ENCODE measurements at regions not wholly inside any gene's neighbourhood (a gene's known extent, or its start where the extent isn't known, plus 50 kb on each side); places are given as distances from the start of the nearest gene placed in this dataset.

DNA sequence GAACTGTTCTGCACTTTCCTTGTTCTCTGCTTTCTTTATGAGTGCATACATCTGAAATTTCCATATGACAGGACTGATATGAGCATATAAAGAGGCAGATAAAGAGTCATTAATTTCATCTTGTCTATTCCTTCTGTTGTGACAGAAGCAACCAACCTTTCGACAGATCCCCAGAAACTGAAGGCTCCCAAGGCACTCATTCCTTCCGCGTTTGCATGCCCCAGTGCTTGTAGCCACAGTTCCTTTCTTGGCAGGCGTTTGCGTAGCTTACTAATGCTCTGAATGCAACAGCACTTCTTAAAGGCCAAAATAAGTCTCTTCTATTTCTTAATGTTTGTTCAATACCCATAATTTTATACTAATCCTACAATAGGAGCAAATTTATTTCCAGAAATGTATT is 94.0 kb upstream of the TBL1X start:
- Histone ChIP-seq H4K20me1 (ENCODE audit: insufficient read depth, low read length) (no peaks in the 10 kb centered on the region), H3K27me3 (ENCODE audit: insufficient read depth, low read length) (no peaks in the 10 kb centered on the region), H3K4me1 (ENCODE audit: insufficient read depth, low read length, severe bottlenecking) (peaks cover 9% of the 10 kb centered on the region), H3K9me3 (ENCODE audit: low read length) (no peaks in the 10 kb centered on the region), H3K9ac (ENCODE audit: low read length) (no peak overlapping the region), H3K9me2 (ENCODE audit: low read depth, low read length) (no peaks in the 10 kb centered on the region), H3F3A (ENCODE audit: insufficient read depth, low read length) (no peaks in the 10 kb centered on the region), H3K36me3 (ENCODE audit: insufficient read depth, low read length) (no peaks in the 10 kb centered on the region), H3K4me3 (ENCODE audit: low read depth, low read length, poor library complexity, severe bottlenecking) (no peak overlapping the region), H3K4me2 (ENCODE audit: low read length) (no peak overlapping the region), H2AFZ (ENCODE audit: low read length) (no peak overlapping the region), H3K27ac (ENCODE audit: low read depth, low read length, poor library complexity, severe bottlenecking) (no peak overlapping the region), H3K79me2 (ENCODE audit: insufficient read depth, low read length) (no peaks in the 10 kb centered on the region)
- TF ChIP-seq, protein P1, sequence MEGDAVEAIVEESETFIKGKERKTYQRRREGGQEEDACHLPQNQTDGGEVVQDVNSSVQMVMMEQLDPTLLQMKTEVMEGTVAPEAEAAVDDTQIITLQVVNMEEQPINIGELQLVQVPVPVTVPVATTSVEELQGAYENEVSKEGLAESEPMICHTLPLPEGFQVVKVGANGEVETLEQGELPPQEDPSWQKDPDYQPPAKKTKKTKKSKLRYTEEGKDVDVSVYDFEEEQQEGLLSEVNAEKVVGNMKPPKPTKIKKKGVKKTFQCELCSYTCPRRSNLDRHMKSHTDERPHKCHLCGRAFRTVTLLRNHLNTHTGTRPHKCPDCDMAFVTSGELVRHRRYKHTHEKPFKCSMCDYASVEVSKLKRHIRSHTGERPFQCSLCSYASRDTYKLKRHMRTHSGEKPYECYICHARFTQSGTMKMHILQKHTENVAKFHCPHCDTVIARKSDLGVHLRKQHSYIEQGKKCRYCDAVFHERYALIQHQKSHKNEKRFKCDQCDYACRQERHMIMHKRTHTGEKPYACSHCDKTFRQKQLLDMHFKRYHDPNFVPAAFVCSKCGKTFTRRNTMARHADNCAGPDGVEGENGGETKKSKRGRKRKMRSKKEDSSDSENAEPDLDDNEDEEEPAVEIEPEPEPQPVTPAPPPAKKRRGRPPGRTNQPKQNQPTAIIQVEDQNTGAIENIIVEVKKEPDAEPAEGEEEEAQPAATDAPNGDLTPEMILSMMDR (IDR thresholded peaks at IDR 0.05; ENCODE audit: low read length), result no peak
- no peak for TF ChIP-seq EZH2 (IDR thresholded peaks at IDR 0.05; ENCODE audit: borderline replicate concordance, low read length)

DNA sequence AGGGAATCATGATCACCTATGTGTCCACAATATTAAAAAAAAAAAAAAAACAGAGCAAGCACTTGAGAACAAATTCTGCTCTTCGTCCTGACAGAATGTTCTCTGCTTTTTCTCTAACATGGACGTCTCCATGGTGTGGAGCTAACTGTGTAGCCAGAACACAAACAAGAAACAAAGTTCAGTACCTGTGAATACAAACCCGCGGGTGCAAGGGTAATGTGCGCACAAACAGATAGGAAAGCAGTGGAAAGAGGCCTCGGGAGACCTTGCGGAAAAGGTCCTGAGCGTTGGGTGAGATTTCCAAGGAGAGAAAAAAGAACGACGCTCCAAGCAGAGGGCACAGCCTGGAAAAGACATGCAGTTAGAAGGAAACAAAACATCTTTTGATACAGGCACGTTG is 92.0 kb upstream of the TBL1X start:
- no peak overlapping the region for H3K27ac ChIP-seq (ENCODE audit: low read depth, low read length, poor library complexity, severe bottlenecking)
- no peaks in the 10 kb centered on the region for H3K27me3 ChIP-seq (ENCODE audit: insufficient read depth, low read length)

DNA sequence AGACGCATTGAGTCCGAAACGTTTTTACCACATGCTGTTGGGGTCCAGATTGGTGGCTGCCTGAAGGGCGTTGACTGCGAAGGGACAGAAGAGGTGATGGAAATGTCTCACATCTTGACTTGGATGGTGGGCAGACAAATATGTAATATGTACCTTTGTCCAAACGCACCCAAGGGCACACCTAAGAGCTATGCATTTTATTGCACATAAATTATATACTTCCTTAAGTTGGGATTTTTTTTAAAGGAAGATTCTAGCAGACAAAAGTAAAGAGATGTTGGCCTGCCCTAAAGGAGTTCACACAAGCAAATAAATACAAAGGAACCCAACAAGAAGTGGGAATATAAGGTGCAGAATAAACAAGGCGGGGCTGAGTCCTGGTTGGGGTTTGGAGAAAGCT is 91.1 kb upstream of the TBL1X start:
- H3K27me3 ChIP-seq (ENCODE audit: insufficient read depth, low read length), result no peaks in the 10 kb centered on the region
- no peaks in the 10 kb centered on the region for H3F3A ChIP-seq (ENCODE audit: insufficient read depth, low read length)
- no peaks in the 10 kb centered on the region for H3K9me3 ChIP-seq (ENCODE audit: low read length)
- no peak overlapping the region for H3K27ac ChIP-seq (ENCODE audit: low read depth, low read length, poor library complexity, severe bottlenecking)
- H4K20me1 ChIP-seq (ENCODE audit: insufficient read depth, low read length), result no peaks in the 10 kb centered on the region
- H2AFZ ChIP-seq (ENCODE audit: low read length), result no peak overlapping the region
- no peak overlapping the region for H3K9ac ChIP-seq (ENCODE audit: low read length)
- H3K4me2 ChIP-seq (ENCODE audit: low read length), result no peak overlapping the region
- TF ChIP-seq, protein P1 (IDR thresholded peaks at IDR 0.05; ENCODE audit: low read length), result no peak
- TF ChIP-seq EZH2 (IDR thresholded peaks at IDR 0.05; ENCODE audit: borderline replicate concordance, low read length), result no peak
- H3K4me3 ChIP-seq (ENCODE audit: low read depth, low read length, poor library complexity, severe bottlenecking), result no peak overlapping the region
- no peaks in the 10 kb centered on the region for H3K79me2 ChIP-seq (ENCODE audit: insufficient read depth, low read length)
- H3K36me3 ChIP-seq (ENCODE audit: insufficient read depth, low read length), result no peaks in the 10 kb centered on the region
- peaks cover 9% of the 10 kb centered on the region for H3K4me1 ChIP-seq (ENCODE audit: insufficient read depth, low read length, severe bottlenecking)
- H3K9me2 ChIP-seq (ENCODE audit: low read depth, low read length), result no peaks in the 10 kb centered on the region

More for the DNA sequence above, 92.0 kb upstream of the TBL1X start:
- no peaks in the 10 kb centered on the region for H3K9me2 ChIP-seq (ENCODE audit: low read depth, low read length)
- H3K4me3 ChIP-seq (ENCODE audit: low read depth, low read length, poor library complexity, severe bottlenecking), result no peak overlapping the region
- no peaks in the 10 kb centered on the region for H3K9me3 ChIP-seq (ENCODE audit: low read length)
- no peaks in the 10 kb centered on the region for H4K20me1 ChIP-seq (ENCODE audit: insufficient read depth, low read length)
- peaks cover 9% of the 10 kb centered on the region for H3K4me1 ChIP-seq (ENCODE audit: insufficient read depth, low read length, severe bottlenecking)
- H3K4me2 ChIP-seq (ENCODE audit: low read length), result no peak overlapping the region
- H3K36me3 ChIP-seq (ENCODE audit: insufficient read depth, low read length), result no peaks in the 10 kb centered on the region
- H3F3A ChIP-seq (ENCODE audit: insufficient read depth, low read length), result no peaks in the 10 kb centered on the region
- H3K79me2 ChIP-seq (ENCODE audit: insufficient read depth, low read length), result no peaks in the 10 kb centered on the region
- no peak overlapping the region for H3K9ac ChIP-seq (ENCODE audit: low read length)
- TF ChIP-seq, protein P1 (IDR thresholded peaks at IDR 0.05; ENCODE audit: low read length), result no peak
- no peak for TF ChIP-seq EZH2 (IDR thresholded peaks at IDR 0.05; ENCODE audit: borderline replicate concordance, low read length)
- no peak overlapping the region for H2AFZ ChIP-seq (ENCODE audit: low read length)

Measured in OCI-LY1 (cell line).